ENCODE measurements at regions not wholly inside any gene's neighbourhood (a gene's known extent, or its start where the extent isn't known, plus 50 kb on each side); places are given as distances from the start of the nearest gene placed in this dataset.

- no peak for TF ChIP-seq CTCF (conservative IDR thresholded peaks at IDR 0.05; ENCODE audit: low read depth, low read length)
- TF ChIP-seq EZH2 (IDR thresholded peaks at IDR 0.05; ENCODE audit: borderline replicate concordance, low read depth, low read length, poor library complexity, severe bottlenecking) = no peak
These were observed 144.5 kb upstream of the KCNJ15 start for GRCh38 chr21:38112219-38112789.

Data from A673 (cell line).